Stimulated activated CD4-positive, alpha-beta T cell treated with anti-CD3 and anti-CD28 coated beads, Interleukin-2, amount 100 ng/mL, for 24 hours (primary cell): ENCODE measurements at regions not wholly inside any gene's neighbourhood (a gene's known extent, or its start where the extent isn't known, plus 50 kb on each side); places are given as distances from the start of the nearest gene placed in this dataset.

ENCODE experiments used
- DNase-seq, 2 donors: peaks; one replicate each; pipeline ENCODE4 v3.0.0-alpha.2; 2020

- DNase-seq = no peak
Measured at GRCh38 chr9:26369093-26369492, 523.5 kb downstream of the CAAP1 start.

GRCh38 chr9:26368241-26368640 lies 524.4 kb downstream of the CAAP1 start:
- no peak for DNase-seq

- DNase-seq = no peak
Measured at GRCh38 chr9:26361010-26361409, 531.6 kb downstream of the CAAP1 start.

- DNase-seq = no peak
Measured at GRCh38 chr9:26358836-26359235, 533.8 kb downstream of the CAAP1 start.

- no peak for DNase-seq
Measured at GRCh38 chr9:26357803-26358344, 534.7 kb downstream of the CAAP1 start.

- no peak for DNase-seq
Measured at GRCh38 chr9:26356491-26356890, 536.1 kb downstream of the CAAP1 start.

- no peak for DNase-seq
Measured at GRCh38 chr9:26346942-26347477, 545.6 kb downstream of the CAAP1 start.

GRCh38 chr9:26341545-26341944 lies 551.1 kb downstream of the CAAP1 start:
- DNase-seq = no peak

- no peak for DNase-seq
Measured at GRCh38 chr9:26339796-26340195, 552.8 kb downstream of the CAAP1 start.

GRCh38 chr9:26335116-26335515 lies 557.5 kb downstream of the CAAP1 start:
- DNase-seq = no peak

GRCh38 chr9:26334706-26335105 lies 557.9 kb downstream of the CAAP1 start:
- no peak for DNase-seq

- no peak for DNase-seq
Measured at GRCh38 chr9:26331223-26331622, 561.4 kb downstream of the CAAP1 start.

- DNase-seq = no peak
Measured at GRCh38 chr9:26329974-26330373, 562.6 kb downstream of the CAAP1 start.

- no peak for DNase-seq
Measured at GRCh38 chr9:26326563-26326962, 566.0 kb downstream of the CAAP1 start.

- no peak for DNase-seq
Measured at GRCh38 chr9:26325444-26325829, 567.2 kb downstream of the CAAP1 start.

GRCh38 chr9:26324786-26325443 lies 567.7 kb downstream of the CAAP1 start:
- no peak for DNase-seq

- no peak for DNase-seq
Measured at GRCh38 chr9:26321935-26322334, 570.7 kb downstream of the CAAP1 start.

- no peak for DNase-seq
Measured at GRCh38 chr9:26319859-26320258, 572.7 kb downstream of the CAAP1 start.

GRCh38 chr9:26313108-26313507 lies 579.5 kb downstream of the CAAP1 start:
- no peak for DNase-seq

- no peak for DNase-seq
Measured at GRCh38 chr9:26311463-26311995, 581.1 kb downstream of the CAAP1 start.

GRCh38 chr9:26310294-26310693 lies 582.3 kb downstream of the CAAP1 start:
- DNase-seq = no peak

GRCh38 chr9:26308328-26308727 lies 584.3 kb downstream of the CAAP1 start:
- DNase-seq = no peak

- DNase-seq = no peak
Measured at GRCh38 chr9:26301659-26302058, 590.9 kb downstream of the CAAP1 start.

GRCh38 chr9:26301046-26301445 lies 591.6 kb downstream of the CAAP1 start:
- DNase-seq = no peak
